PC-3 (cell line): ENCODE measurements at regions not wholly inside any gene's neighbourhood (a gene's known extent, or its start where the extent isn't known, plus 50 kb on each side); places are given as distances from the start of the nearest gene placed in this dataset.

Experiments
- EZH2 ChIP-seq: fragments of 300-600 bp; sonication (generic); IDR thresholded peaks from one replicate; pipeline ENCODE4 v1.6.1; 2017; ENCODE audit warnings: antibody characterized with exemption, mild to moderate bottlenecking, low read length; ENCODE audit not compliant: unreplicated experiment
- TF ChIP-seq, protein P1 (sequence below): fragments of 300-600 bp; sonication (generic); conservative IDR thresholded peaks from 2 replicates; pipeline ENCODE4 v1.5.1; 2017; ENCODE audit warnings: antibody characterized with exemption, low read depth, mild to moderate bottlenecking, low read length

GRCh38 chr16:85511938-85512807 is 100.9 kb upstream of the GSE1 start:
- TF ChIP-seq, protein P1, sequence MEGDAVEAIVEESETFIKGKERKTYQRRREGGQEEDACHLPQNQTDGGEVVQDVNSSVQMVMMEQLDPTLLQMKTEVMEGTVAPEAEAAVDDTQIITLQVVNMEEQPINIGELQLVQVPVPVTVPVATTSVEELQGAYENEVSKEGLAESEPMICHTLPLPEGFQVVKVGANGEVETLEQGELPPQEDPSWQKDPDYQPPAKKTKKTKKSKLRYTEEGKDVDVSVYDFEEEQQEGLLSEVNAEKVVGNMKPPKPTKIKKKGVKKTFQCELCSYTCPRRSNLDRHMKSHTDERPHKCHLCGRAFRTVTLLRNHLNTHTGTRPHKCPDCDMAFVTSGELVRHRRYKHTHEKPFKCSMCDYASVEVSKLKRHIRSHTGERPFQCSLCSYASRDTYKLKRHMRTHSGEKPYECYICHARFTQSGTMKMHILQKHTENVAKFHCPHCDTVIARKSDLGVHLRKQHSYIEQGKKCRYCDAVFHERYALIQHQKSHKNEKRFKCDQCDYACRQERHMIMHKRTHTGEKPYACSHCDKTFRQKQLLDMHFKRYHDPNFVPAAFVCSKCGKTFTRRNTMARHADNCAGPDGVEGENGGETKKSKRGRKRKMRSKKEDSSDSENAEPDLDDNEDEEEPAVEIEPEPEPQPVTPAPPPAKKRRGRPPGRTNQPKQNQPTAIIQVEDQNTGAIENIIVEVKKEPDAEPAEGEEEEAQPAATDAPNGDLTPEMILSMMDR, result no peak
- no peak for TF ChIP-seq EZH2
